ENCODE measurements at regions not wholly inside any gene's neighbourhood (a gene's known extent, or its start where the extent isn't known, plus 50 kb on each side); places are given as distances from the start of the nearest gene placed in this dataset.
A peak's percentile ranks its signal among the peaks of the same experiment; 100 is the strongest.

- peak; percentile 99 for DNase-seq
- H3K4me3 ChIP-seq, result 0 out of 2 replicates have a peak overlapping the region, but pooled peaks have one; percentile 13
- no peaks in the 10 kb centered on the region for H3K36me3 ChIP-seq (ENCODE audit: low read depth)
- H3K79me2 ChIP-seq (ENCODE audit: insufficient read depth), result no peaks in the 10 kb centered on the region
- H2AFZ ChIP-seq, result peak overlapping the region; percentile 60
- in situ Hi-C loops (cut with MboI), result no loop called here
- peak overlapping the region; percentile 35 for H3K9ac ChIP-seq
- no peak for TF ChIP-seq EZH2 (IDR thresholded peaks at IDR 0.05; ENCODE audit: insufficient read depth, poor library complexity, severe bottlenecking)
- TF ChIP-seq EZH2phosphoT487 (IDR thresholded peaks at IDR 0.05; ENCODE audit: insufficient read depth, low read depth), result no peak
- no peaks in the 10 kb centered on the region for H4K20me1 ChIP-seq (ENCODE audit: insufficient read depth)
- H3K27ac ChIP-seq, result peak overlapping the region; percentile 72
- peak overlapping the region; percentile 43 for H3K4me2 ChIP-seq (ENCODE audit: unreplicated experiment)
- WGBS, 2 experiments (ENCODE audit: low coverage in 1 of 2, low lambda C conversion rate in 2 of 2, missing lambda C conversion rate in 2 of 2), result 1 to 2% methylated on average over 3 of the region's 3 CpGs
- H3F3A ChIP-seq (ENCODE audit: insufficient read depth), result peaks cover 7% of the 10 kb centered on the region
- H3K27me3 ChIP-seq (replicated peaks; ENCODE audit: insufficient read depth), result no peaks in the 10 kb centered on the region
- H3K4me1 ChIP-seq (ENCODE audit: insufficient read depth), result peaks cover 11% of the 10 kb centered on the region
- no peaks in the 10 kb centered on the region for H3K9me3 ChIP-seq (ENCODE audit: low read depth)
- H3K9me2 ChIP-seq (ENCODE audit: insufficient read depth), result no peaks in the 10 kb centered on the region
Observed at GRCh38 chr12:100706033-100706432, 88.5 kb upstream of the ANO4 start.

- Histone ChIP-seq H3K27ac (no peak overlapping the region), H3K4me2 (ENCODE audit: unreplicated experiment) (no peak overlapping the region), H4K20me1 (ENCODE audit: insufficient read depth) (no peaks in the 10 kb centered on the region), H3F3A (ENCODE audit: insufficient read depth) (peaks cover 7% of the 10 kb centered on the region), H3K4me3 (no peak overlapping the region), H3K79me2 (ENCODE audit: insufficient read depth) (no peaks in the 10 kb centered on the region), H3K36me3 (ENCODE audit: low read depth) (no peaks in the 10 kb centered on the region), H3K9ac (no peak overlapping the region), H3K4me1 (ENCODE audit: insufficient read depth) (peaks cover 11% of the 10 kb centered on the region), H2AFZ (no peak overlapping the region), H3K27me3 (replicated peaks; ENCODE audit: insufficient read depth) (no peaks in the 10 kb centered on the region), H3K9me2 (ENCODE audit: insufficient read depth) (no peaks in the 10 kb centered on the region), H3K9me3 (ENCODE audit: low read depth) (no peaks in the 10 kb centered on the region)
- WGBS, 2 experiments (ENCODE audit: low coverage in 1 of 2, low lambda C conversion rate in 2 of 2, missing lambda C conversion rate in 2 of 2), result 0 to 3% methylated on average over 1 of the region's 1 CpG
- TF ChIP-seq EZH2phosphoT487 (IDR thresholded peaks at IDR 0.05; ENCODE audit: insufficient read depth, low read depth), result no peak
- TF ChIP-seq EZH2 (IDR thresholded peaks at IDR 0.05; ENCODE audit: insufficient read depth, poor library complexity, severe bottlenecking), result no peak
- DNase-seq, result no peak
- in situ Hi-C loops (cut with MboI), result no loop called here
Observed at GRCh38 chr12:100708591-100708990, 86.0 kb upstream of the ANO4 start.

GRCh38 chr12:100715976-100716944 lies 78.3 kb upstream of the ANO4 start:
- Histone ChIP-seq H3K9me2 (ENCODE audit: insufficient read depth) (no peaks in the 10 kb centered on the region), H2AFZ (peak overlapping the region; percentile 96), H3K4me1 (ENCODE audit: insufficient read depth) (peaks cover 15% of the 10 kb centered on the region), H3K27ac (no peak overlapping the region), H3K9me3 (ENCODE audit: low read depth) (no peaks in the 10 kb centered on the region), H3K4me2 (ENCODE audit: unreplicated experiment) (peak overlapping the region; percentile 59), H3K27me3 (replicated peaks; ENCODE audit: insufficient read depth) (no peaks in the 10 kb centered on the region), H3K9ac (peak overlapping the region; percentile 77), H3K79me2 (ENCODE audit: insufficient read depth) (peaks cover 15% of the 10 kb centered on the region; the same call in 1 of the 2 replicates), H3K36me3 (ENCODE audit: low read depth) (no peaks in the 10 kb centered on the region), H3F3A (ENCODE audit: insufficient read depth) (peaks cover 6% of the 10 kb centered on the region; the same call in 1 of the 2 replicates), H4K20me1 (ENCODE audit: insufficient read depth) (no peaks in the 10 kb centered on the region), H3K4me3 (peak overlapping the region; percentile 80)
- WGBS, 2 experiments (ENCODE audit: low coverage in 1 of 2, low lambda C conversion rate in 2 of 2, missing lambda C conversion rate in 2 of 2), result 61% methylated on average over 55 of the region's 55 CpGs
- peak; percentile 22 for DNase-seq
- in situ Hi-C loops (cut with MboI), result no loop called here
- TF ChIP-seq EZH2 (IDR thresholded peaks at IDR 0.05; ENCODE audit: insufficient read depth, poor library complexity, severe bottlenecking), result no peak
- no peak for TF ChIP-seq EZH2phosphoT487 (IDR thresholded peaks at IDR 0.05; ENCODE audit: insufficient read depth, low read depth)

GRCh38 chr12:100716945-100717732 lies 77.4 kb upstream of the ANO4 start:
- peak overlapping the region; percentile 96 for H2AFZ ChIP-seq
- peak overlapping the region; percentile 59 for H3K4me2 ChIP-seq (ENCODE audit: unreplicated experiment)
- peak overlapping the region; percentile 77 for H3K9ac ChIP-seq
- peaks cover 6% of the 10 kb centered on the region; the same call in 1 of the 2 replicates for H3F3A ChIP-seq (ENCODE audit: insufficient read depth)
- H4K20me1 ChIP-seq (ENCODE audit: insufficient read depth), result no peaks in the 10 kb centered on the region
- no peaks in the 10 kb centered on the region for H3K27me3 ChIP-seq (replicated peaks; ENCODE audit: insufficient read depth)
- H3K27ac ChIP-seq, result peak overlapping the region; percentile 2; the same call in 1 of the 2 replicates
- in situ Hi-C loops (cut with MboI), result no loop called here
- H3K9me2 ChIP-seq (ENCODE audit: insufficient read depth), result no peaks in the 10 kb centered on the region
- TF ChIP-seq EZH2phosphoT487 (IDR thresholded peaks at IDR 0.05; ENCODE audit: insufficient read depth, low read depth), result no peak
- TF ChIP-seq EZH2 (IDR thresholded peaks at IDR 0.05; ENCODE audit: insufficient read depth, poor library complexity, severe bottlenecking), result no peak
- DNase-seq, result peak; percentile 75
- no peaks in the 10 kb centered on the region for H3K9me3 ChIP-seq (ENCODE audit: low read depth)
- H3K4me3 ChIP-seq, result peak overlapping the region; percentile 80
- H3K4me1 ChIP-seq (ENCODE audit: insufficient read depth), result peaks cover 15% of the 10 kb centered on the region
- H3K36me3 ChIP-seq (ENCODE audit: low read depth), result no peaks in the 10 kb centered on the region
- WGBS, 2 experiments (ENCODE audit: low coverage in 1 of 2, low lambda C conversion rate in 2 of 2, missing lambda C conversion rate in 2 of 2), result 0 to 2% methylated on average over 81 to 98 of the region's 100 CpGs
- peaks cover 24% of the 10 kb centered on the region; the same call in 1 of the 2 replicates for H3K79me2 ChIP-seq (ENCODE audit: insufficient read depth)
